HCT116 (cell line): ENCODE measurements at regions not wholly inside any gene's neighbourhood (a gene's known extent, or its start where the extent isn't known, plus 50 kb on each side); places are given as distances from the start of the nearest gene placed in this dataset.

Experiments used
- ATAC-seq: fragments of 200-7000 bp; cut with Tn5 transposase; 2 replicates; pipeline ENCODE4 v1.9.1; 2020; ENCODE audit warnings: mild to moderate bottlenecking, moderate library complexity
- BruUV-seq: library from RNA; stranded (reverse); fragments of 400-500 nt; replicated peaks from 2 replicates; lab custom pipeline; 2021; lab: Mats Ljungman, UMichigan
- CTCF ChIA-PET: fragments of 300-600 bp; sonication (Branson Sonifier 250); formaldehyde crosslinking; loops from one replicate; lab custom pipeline; 2021; ENCODE audit warnings: antibody characterized with exemption; lab: Charles Lee
- POLR2A ChIA-PET: fragments of 300-600, 350-600 bp; sonication (Branson Sonifier 250); formaldehyde crosslinking; loops from one replicate; lab custom pipeline; 2021; ENCODE audit warnings: antibody characterized with exemption; lab: Charles Lee
- RAD21 ChIA-PET, 2 experiments: fragments of 300-600 bp; sonication (Branson Sonifier 250); formaldehyde crosslinking; loops; one replicate each; lab custom pipeline; 2023; ENCODE audit warnings: low total read pairs in 2 of 2; ENCODE audit not compliant: uncharacterized antibody in 2 of 2, unreplicated experiment in 2 of 2, low non-redundant PET in 1 of 2; lab: Charles Lee
- DNase-seq: peaks from one replicate; pipeline ENCODE4 v3.0.0-alpha.2; 2010; ENCODE audit warnings: low read depth, low spot score
- H2AFZ ChIP-seq: fragments of 200-600 bp; shearing (Covaris generic), sonication (generic); 2 replicates; pipeline ENCODE4 v1.6.1; 2017; ENCODE audit warnings: low read depth, mixed run types, mixed read lengths, antibody characterized with exemption, low read length; ENCODE audit not compliant: poor library complexity, severe bottlenecking
- H3K27ac ChIP-seq: 2 replicates; pipeline ENCODE4 v1.5.1; 2012; ENCODE audit warnings: low read depth, low read length
- H3K27me3 ChIP-seq: fragments of 200-600 bp; sonication (generic); 2 replicates; pipeline ENCODE4 v1.6.1; 2016; ENCODE audit warnings: mixed run types, low read length, mixed read lengths; ENCODE audit not compliant: insufficient read depth
- H3K36me3 ChIP-seq, 2 experiments: fragments of 200-500 bp in 1 of 2; fragments of 200-600 bp in 1 of 2; sonication (Bioruptor generic) in 1 of 2; sonication (generic) in 1 of 2; 2 replicates each; pipeline versions ENCODE4 v1.5.1 to v1.6.1; 2014 to 2016; ENCODE audit warnings: low read length in 2 of 2, inconsistent platforms in 1 of 2, mixed read lengths in 1 of 2, mixed run types in 1 of 2; ENCODE audit not compliant: insufficient read depth in 2 of 2, control insufficient read depth in 1 of 2
- H3K4me1 ChIP-seq, 2 experiments: fragments of 200-600 bp in 1 of 2; sonication (generic) in 1 of 2; 2 replicates each; pipeline versions ENCODE4 v1.5.1 to v1.6.1; 2012 to 2017; ENCODE audit warnings: low read length in 2 of 2, inconsistent platforms in 1 of 2, mild to moderate bottlenecking in 1 of 2, mixed read lengths in 1 of 2, mixed run types in 1 of 2, moderate library complexity in 1 of 2; ENCODE audit not compliant: insufficient read depth in 2 of 2, control insufficient read depth in 1 of 2
- H3K4me2 ChIP-seq: fragments of 200-600 bp; sonication (generic); 2 replicates; pipeline ENCODE4 v1.6.1; 2017; ENCODE audit warnings: mixed run types, low read length, mixed read lengths
- H3K4me3 ChIP-seq, 2 experiments: fragments of 200-600 bp in 1 of 2; sonication (generic) in 1 of 2; replicated peaks in 1 of 2; 2 replicates each; pipeline ENCODE4 v1.5.1; 2011 to 2016; ENCODE audit warnings: low read length in 2 of 2, control low read depth in 1 of 2, low read depth in 1 of 2, mild to moderate bottlenecking in 1 of 2, mixed read lengths in 1 of 2, mixed run types in 1 of 2
- H3K79me2 ChIP-seq: fragments of 200-600 bp; sonication (generic); 2 replicates; pipeline ENCODE4 v1.6.1; 2017; ENCODE audit warnings: mild to moderate bottlenecking, mixed run types, low read length, moderate library complexity, mixed read lengths; ENCODE audit not compliant: insufficient read depth
- H3K9ac ChIP-seq: fragments of 200-600 bp; sonication (generic); 2 replicates; pipeline ENCODE4 v1.6.1; 2016; ENCODE audit warnings: low read length, mixed read lengths
- H3K9me2 ChIP-seq: fragments of 200-600 bp; sonication (generic), shearing (Covaris generic); 2 replicates; pipeline ENCODE4 v1.6.1; 2017; ENCODE audit warnings: mixed run types, mild to moderate bottlenecking, moderate library complexity; ENCODE audit not compliant: insufficient read depth
- H3K9me3 ChIP-seq, 2 experiments: fragments of 200-500 bp in 1 of 2; fragments of 200-600 bp in 1 of 2; sonication (Bioruptor generic) in 1 of 2; sonication (generic) in 1 of 2; 2 replicates each; pipeline ENCODE4 v1.6.1; 2014 to 2017; ENCODE audit warnings: low read length in 2 of 2, mixed read lengths in 2 of 2, inconsistent platforms in 1 of 2, low read depth in 1 of 2, mild to moderate bottlenecking in 1 of 2, mixed run types in 1 of 2, moderate library complexity in 1 of 2; ENCODE audit not compliant: control insufficient read depth in 1 of 2, insufficient read depth in 1 of 2
- H4K20me1 ChIP-seq: fragments of 200-600 bp; sonication (generic), shearing (Covaris generic); 2 replicates; pipeline ENCODE4 v1.6.1; 2017; ENCODE audit warnings: mixed run types, mild to moderate bottlenecking, moderate library complexity; ENCODE audit not compliant: insufficient read depth
- CBX3 ChIP-seq: IDR thresholded peaks from 2 replicates; pipeline ENCODE4 v1.6.1; 2012; ENCODE audit warnings: low read depth
- EGR1 ChIP-seq: IDR thresholded peaks from 2 replicates; pipeline ENCODE4 v1.6.1; 2012; ENCODE audit warnings: low read depth
- ELF1 ChIP-seq: IDR thresholded peaks from 2 replicates; pipeline ENCODE4 v1.6.1; 2012; ENCODE audit warnings: low read depth, borderline replicate concordance
- EZH2 ChIP-seq: fragments of 200-600 bp; sonication (generic); IDR thresholded peaks from 2 replicates; pipeline ENCODE4 v1.6.1; 2017; ENCODE audit warnings: antibody characterized with exemption, mixed run types
- EZH2phosphoT487 ChIP-seq: fragments of 200-600 bp; IDR thresholded peaks from 2 replicates; pipeline ENCODE4 v1.6.1; 2018; ENCODE audit warnings: antibody characterized with exemption, borderline replicate concordance
- FOSL1 ChIP-seq: IDR thresholded peaks from 2 replicates; pipeline ENCODE4 v1.6.1; 2012; ENCODE audit warnings: low read depth
- JUND ChIP-seq: IDR thresholded peaks from 2 replicates; pipeline ENCODE4 v1.6.1; 2012
- MAX ChIP-seq: IDR thresholded peaks from 2 replicates; pipeline ENCODE4 v1.6.1; 2012
- POLR2A ChIP-seq: IDR thresholded peaks from 2 replicates; pipeline ENCODE4 v1.7.0; 2011; ENCODE audit warnings: borderline replicate concordance; ENCODE audit not compliant: insufficient read depth, insufficient read length; ENCODE audit errors: extremely low read depth
- POLR2AphosphoS5 ChIP-seq: IDR thresholded peaks from 2 replicates; pipeline ENCODE4 v1.6.1; 2011; ENCODE audit warnings: mild to moderate bottlenecking, low read depth, low read length, moderate library complexity
- RAD21 ChIP-seq: IDR thresholded peaks from 2 replicates; pipeline ENCODE4 v1.6.1; 2012; ENCODE audit warnings: low read depth, mild to moderate bottlenecking
- REST ChIP-seq: IDR thresholded peaks from 2 replicates; pipeline ENCODE4 v1.6.1; 2012; ENCODE audit warnings: low read depth
- SP1 ChIP-seq: IDR thresholded peaks from 2 replicates; pipeline ENCODE4 v1.6.1; 2012; ENCODE audit warnings: low read depth
- TCF7L2 ChIP-seq: IDR thresholded peaks from 2 replicates; pipeline ENCODE4 v1.7.0; 2011; ENCODE audit warnings: borderline replicate concordance, inconsistent platforms; ENCODE audit not compliant: insufficient read depth, insufficient read length; ENCODE audit errors: extremely low read depth
- YY1 ChIP-seq: IDR thresholded peaks from 2 replicates; pipeline ENCODE4 v1.6.1; 2011; ENCODE audit warnings: low read length, low read depth, moderate library complexity, mild to moderate bottlenecking; ENCODE audit not compliant: insufficient replicate concordance; ENCODE audit errors: extremely low read depth
- ZBTB33 ChIP-seq: IDR thresholded peaks from 2 replicates; pipeline ENCODE4 v1.6.1; 2011; ENCODE audit warnings: mild to moderate bottlenecking, low read length, moderate library complexity; ENCODE audit not compliant: insufficient replicate concordance; ENCODE audit errors: extremely low read depth
- ZFX ChIP-seq: fragments of 450-650 bp; IDR thresholded peaks from 2 replicates; pipeline ENCODE4 v1.6.1; 2017
- intact Hi-C: fragments of 100-400 bp; cut with micrococcal nuclease; formaldehyde crosslinking; loops from 2 replicates; pipeline ENCODE4 v1.10.0; 2022

GRCh38 chr4:123936621-123937043 lies 540.0 kb downstream of the SPRY1 start:
- Histone ChIP-seq H3K27ac (no peak overlapping the region), H4K20me1 (no peaks in the 10 kb centered on the region), H3K4me2 (no peak overlapping the region), H3K9me2 (no peaks in the 10 kb centered on the region), H3K9me3 (no peaks in the 10 kb centered on the region), H3K4me3 (no peak overlapping the region), H3K79me2 (no peaks in the 10 kb centered on the region), H3K36me3 (no peaks in the 10 kb centered on the region), H3K27me3 (no peaks in the 10 kb centered on the region), H3K9ac (no peak overlapping the region), H3K4me1 (0 out of 4 replicates have a peak, but pooled peaks cover 0 to 3% of the 10 kb centered on the region in 2 experiments), H2AFZ (no peak overlapping the region)
- no peak for ATAC-seq
- ChIA-PET CTCF (no interaction called here), RAD21 (no interaction called here), POLR2A (no interaction called here)
- no peak for DNase-seq
- no peak for TF ChIP-seq EZH2phosphoT487
- TF ChIP-seq POLR2AphosphoS5: no peak
- TF ChIP-seq ZFX: no peak
- TF ChIP-seq EGR1: no peak
- intact Hi-C loops: no loop called here
- no TSS peak for BruUV-seq

- DNase-seq: no peak
- Histone ChIP-seq H3K4me3 (no peak overlapping the region), H3K27me3 (no peaks in the 10 kb centered on the region), H4K20me1 (no peaks in the 10 kb centered on the region), H3K9ac (no peak overlapping the region), H3K4me2 (no peak overlapping the region), H3K9me2 (no peaks in the 10 kb centered on the region), H3K4me1 (0 out of 4 replicates have a peak, but pooled peaks cover 0 to 3% of the 10 kb centered on the region in 2 experiments), H3K36me3 (no peaks in the 10 kb centered on the region), H3K27ac (no peak overlapping the region), H3K9me3 (no peaks in the 10 kb centered on the region), H2AFZ (no peak overlapping the region), H3K79me2 (no peaks in the 10 kb centered on the region)
- ChIA-PET CTCF (no interaction called here), POLR2A (no interaction called here), RAD21 (no interaction called here)
- intact Hi-C loops: no loop called here
- no peak for ATAC-seq
- BruUV-seq: no TSS peak
- TF ChIP-seq ZBTB33 (no peak), POLR2AphosphoS5 (no peak), SP1 (no peak), CBX3 (no peak), ELF1 (no peak), MAX (no peak), JUND (no peak), RAD21 (no peak), TCF7L2 (no peak), EZH2 (no peak), ZFX (no peak), FOSL1 (no peak), YY1 (no peak), EGR1 (no peak), POLR2A (no peak), REST (no peak)
These were observed 541.0 kb downstream of the SPRY1 start for GRCh38 chr4:123937581-123937980.
